ENCODE measurements at regions not wholly inside any gene's neighbourhood (a gene's known extent, or its start where the extent isn't known, plus 50 kb on each side); places are given as distances from the start of the nearest gene placed in this dataset.
A peak's percentile ranks its signal among the peaks of the same experiment; 100 is the strongest.

DNA sequence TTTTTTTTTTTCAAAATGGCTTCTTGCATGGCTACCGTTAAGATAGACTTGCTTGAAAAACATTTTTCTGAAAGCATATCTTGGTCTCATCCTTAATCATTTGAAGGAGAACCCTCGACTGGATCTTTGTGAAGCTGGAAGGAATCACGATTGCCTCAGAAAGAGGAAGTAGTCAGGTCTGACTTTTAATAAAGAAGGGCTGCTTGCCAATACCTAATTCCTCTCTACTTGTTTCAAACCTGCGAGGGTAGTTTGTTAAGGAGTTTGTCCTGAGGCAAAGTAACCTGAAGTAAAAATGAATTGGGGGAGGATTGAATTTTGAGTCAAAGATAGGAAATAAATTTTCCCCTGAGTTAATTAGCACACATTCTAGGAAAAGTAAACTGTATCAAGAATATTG lies 288.1 kb upstream of the MAP3K7 start:
- Histone ChIP-seq H3K27ac (ENCODE audit: low read length) (no peak overlapping the region), H3K36me3 (replicated peaks; ENCODE audit: low read depth, low read length) (no peaks in the 10 kb centered on the region), H2AFZ (ENCODE audit: low read depth, low read length) (no peak overlapping the region), H3K27me3 (ENCODE audit: low read depth, low read length) (peaks cover 30% of the 10 kb centered on the region), H3K4me3 (ENCODE audit: low read length) (peak overlapping the region; percentile 24; the same call in 1 of the 2 replicates), H3K9me3 (ENCODE audit: insufficient read depth, low read length) (no peaks in the 10 kb centered on the region), H3K4me2 (ENCODE audit: low read length) (peak overlapping the region; percentile 50), H3K79me2 (ENCODE audit: low read length) (no peaks in the 10 kb centered on the region), H4K20me1 (ENCODE audit: insufficient read depth, low read length) (no peaks in the 10 kb centered on the region), H3K9ac (ENCODE audit: low read length) (no peak overlapping the region), H3K4me1 (ENCODE audit: low read length) (peaks cover 9% of the 10 kb centered on the region)
- no peak for TF ChIP-seq EZH2phosphoT487 (IDR thresholded peaks at IDR 0.05; ENCODE audit: low read depth)
- TF ChIP-seq, protein P1, sequence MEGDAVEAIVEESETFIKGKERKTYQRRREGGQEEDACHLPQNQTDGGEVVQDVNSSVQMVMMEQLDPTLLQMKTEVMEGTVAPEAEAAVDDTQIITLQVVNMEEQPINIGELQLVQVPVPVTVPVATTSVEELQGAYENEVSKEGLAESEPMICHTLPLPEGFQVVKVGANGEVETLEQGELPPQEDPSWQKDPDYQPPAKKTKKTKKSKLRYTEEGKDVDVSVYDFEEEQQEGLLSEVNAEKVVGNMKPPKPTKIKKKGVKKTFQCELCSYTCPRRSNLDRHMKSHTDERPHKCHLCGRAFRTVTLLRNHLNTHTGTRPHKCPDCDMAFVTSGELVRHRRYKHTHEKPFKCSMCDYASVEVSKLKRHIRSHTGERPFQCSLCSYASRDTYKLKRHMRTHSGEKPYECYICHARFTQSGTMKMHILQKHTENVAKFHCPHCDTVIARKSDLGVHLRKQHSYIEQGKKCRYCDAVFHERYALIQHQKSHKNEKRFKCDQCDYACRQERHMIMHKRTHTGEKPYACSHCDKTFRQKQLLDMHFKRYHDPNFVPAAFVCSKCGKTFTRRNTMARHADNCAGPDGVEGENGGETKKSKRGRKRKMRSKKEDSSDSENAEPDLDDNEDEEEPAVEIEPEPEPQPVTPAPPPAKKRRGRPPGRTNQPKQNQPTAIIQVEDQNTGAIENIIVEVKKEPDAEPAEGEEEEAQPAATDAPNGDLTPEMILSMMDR (IDR thresholded peaks at IDR 0.05; ENCODE audit: low read depth, low read length): no peak

- no peak for TF ChIP-seq EZH2phosphoT487 (IDR thresholded peaks at IDR 0.05; ENCODE audit: low read depth)
- TF ChIP-seq, protein P1 (IDR thresholded peaks at IDR 0.05; ENCODE audit: low read depth, low read length): no peak
- Histone ChIP-seq H3K9me3 (ENCODE audit: insufficient read depth, low read length) (no peaks in the 10 kb centered on the region), H4K20me1 (ENCODE audit: insufficient read depth, low read length) (no peaks in the 10 kb centered on the region), H3K4me2 (ENCODE audit: low read length) (no peak overlapping the region), H3K36me3 (replicated peaks; ENCODE audit: low read depth, low read length) (no peaks in the 10 kb centered on the region), H2AFZ (ENCODE audit: low read depth, low read length) (no peak overlapping the region), H3K27ac (ENCODE audit: low read length) (no peak overlapping the region), H3K27me3 (ENCODE audit: low read depth, low read length) (peaks cover 30% of the 10 kb centered on the region), H3K4me1 (ENCODE audit: low read length) (peaks cover 9% of the 10 kb centered on the region), H3K79me2 (ENCODE audit: low read length) (no peaks in the 10 kb centered on the region), H3K4me3 (ENCODE audit: low read length) (no peak overlapping the region), H3K9ac (ENCODE audit: low read length) (no peak overlapping the region)
These were observed 286.1 kb upstream of the MAP3K7 start for GRCh38 chr6:90872981-90873380.

DNA sequence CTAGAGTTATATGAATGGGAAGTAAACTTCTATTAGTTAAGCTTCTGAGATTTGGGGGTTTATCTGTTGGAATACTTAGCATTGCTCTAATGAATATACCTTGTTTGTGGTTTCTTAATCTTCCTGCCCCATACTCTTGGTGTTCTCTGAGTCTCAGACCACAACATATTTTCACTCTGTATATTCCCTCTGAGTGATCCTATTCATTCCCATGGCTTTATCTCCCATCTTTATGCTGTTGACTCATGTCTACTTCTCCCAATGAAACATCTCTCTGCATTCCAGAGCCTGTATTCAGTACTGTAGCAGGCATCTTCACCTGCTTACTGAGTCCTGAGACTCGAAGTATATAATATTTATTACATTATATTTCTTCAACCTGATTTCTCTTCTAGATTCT lies 283.7 kb upstream of the MAP3K7 start:
- Histone ChIP-seq H3K79me2 (ENCODE audit: low read length) (no peaks in the 10 kb centered on the region), H3K36me3 (replicated peaks; ENCODE audit: low read depth, low read length) (no peaks in the 10 kb centered on the region), H3K27ac (ENCODE audit: low read length) (no peak overlapping the region), H4K20me1 (ENCODE audit: insufficient read depth, low read length) (no peaks in the 10 kb centered on the region), H3K4me2 (ENCODE audit: low read length) (no peak overlapping the region), H3K4me1 (ENCODE audit: low read length) (peaks cover 9% of the 10 kb centered on the region), H2AFZ (ENCODE audit: low read depth, low read length) (no peak overlapping the region), H3K4me3 (ENCODE audit: low read length) (no peak overlapping the region), H3K27me3 (ENCODE audit: low read depth, low read length) (peaks cover 27% of the 10 kb centered on the region), H3K9ac (ENCODE audit: low read length) (no peak overlapping the region), H3K9me3 (ENCODE audit: insufficient read depth, low read length) (no peaks in the 10 kb centered on the region)
- no peak for TF ChIP-seq EZH2phosphoT487 (IDR thresholded peaks at IDR 0.05; ENCODE audit: low read depth)
- TF ChIP-seq, protein P1 (IDR thresholded peaks at IDR 0.05; ENCODE audit: low read depth, low read length): no peak

DNA sequence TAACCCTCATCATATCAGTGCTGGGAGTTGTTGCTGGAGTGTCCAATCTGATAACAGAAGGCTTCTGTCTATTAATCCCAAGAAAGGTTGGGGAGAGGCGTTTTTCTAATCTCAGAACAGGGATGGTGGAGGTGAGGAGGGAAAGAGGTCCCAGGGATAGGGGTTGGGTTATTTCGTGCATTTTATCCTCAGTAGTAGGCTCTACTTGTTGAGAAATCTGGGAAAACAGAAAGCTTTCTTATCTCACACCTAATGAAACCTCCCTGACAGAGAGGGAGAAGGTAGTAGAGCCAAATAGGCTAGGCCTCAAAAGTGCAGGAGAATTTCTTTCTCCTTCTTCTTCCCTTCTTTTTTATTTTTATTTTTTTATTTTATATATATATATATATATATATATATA lies 281.8 kb upstream of the MAP3K7 start:
- Histone ChIP-seq H3K79me2 (ENCODE audit: low read length) (no peaks in the 10 kb centered on the region), H3K4me2 (ENCODE audit: low read length) (no peak overlapping the region), H3K27ac (ENCODE audit: low read length) (no peak overlapping the region), H3K9ac (ENCODE audit: low read length) (no peak overlapping the region), H4K20me1 (ENCODE audit: insufficient read depth, low read length) (no peaks in the 10 kb centered on the region), H3K9me3 (ENCODE audit: insufficient read depth, low read length) (no peaks in the 10 kb centered on the region), H2AFZ (ENCODE audit: low read depth, low read length) (no peak overlapping the region), H3K27me3 (ENCODE audit: low read depth, low read length) (peaks cover 18% of the 10 kb centered on the region), H3K36me3 (replicated peaks; ENCODE audit: low read depth, low read length) (no peaks in the 10 kb centered on the region), H3K4me3 (ENCODE audit: low read length) (no peak overlapping the region), H3K4me1 (ENCODE audit: low read length) (no peaks in the 10 kb centered on the region)
- no peak for TF ChIP-seq EZH2phosphoT487 (IDR thresholded peaks at IDR 0.05; ENCODE audit: low read depth)
- TF ChIP-seq, protein P1 (IDR thresholded peaks at IDR 0.05; ENCODE audit: low read depth, low read length): no peak

All from OCI-LY3 (cell line).